ENCODE measurements at regions not wholly inside any gene's neighbourhood (a gene's known extent, or its start where the extent isn't known, plus 50 kb on each side); places are given as distances from the start of the nearest gene placed in this dataset.

DNA sequence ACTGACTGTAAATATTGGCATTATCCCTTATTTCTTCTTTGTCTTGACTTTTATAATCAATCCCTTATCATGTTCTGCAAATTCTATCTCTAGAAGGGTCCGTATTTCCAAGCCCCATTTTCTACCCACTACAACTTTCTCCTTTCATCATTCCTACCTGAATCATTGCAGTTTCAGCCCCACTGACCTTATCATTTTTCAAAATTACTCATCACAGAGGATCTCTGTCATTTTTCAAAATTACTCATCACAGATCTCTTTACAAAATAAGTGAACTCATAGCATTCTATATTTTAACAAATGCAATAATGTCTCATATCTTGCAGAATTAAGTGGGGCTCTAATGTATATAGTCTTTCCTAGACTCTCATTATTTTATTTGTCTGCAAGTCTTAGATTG, 256.9 kb upstream of the COX7C start:
- TF ChIP-seq, protein P1, sequence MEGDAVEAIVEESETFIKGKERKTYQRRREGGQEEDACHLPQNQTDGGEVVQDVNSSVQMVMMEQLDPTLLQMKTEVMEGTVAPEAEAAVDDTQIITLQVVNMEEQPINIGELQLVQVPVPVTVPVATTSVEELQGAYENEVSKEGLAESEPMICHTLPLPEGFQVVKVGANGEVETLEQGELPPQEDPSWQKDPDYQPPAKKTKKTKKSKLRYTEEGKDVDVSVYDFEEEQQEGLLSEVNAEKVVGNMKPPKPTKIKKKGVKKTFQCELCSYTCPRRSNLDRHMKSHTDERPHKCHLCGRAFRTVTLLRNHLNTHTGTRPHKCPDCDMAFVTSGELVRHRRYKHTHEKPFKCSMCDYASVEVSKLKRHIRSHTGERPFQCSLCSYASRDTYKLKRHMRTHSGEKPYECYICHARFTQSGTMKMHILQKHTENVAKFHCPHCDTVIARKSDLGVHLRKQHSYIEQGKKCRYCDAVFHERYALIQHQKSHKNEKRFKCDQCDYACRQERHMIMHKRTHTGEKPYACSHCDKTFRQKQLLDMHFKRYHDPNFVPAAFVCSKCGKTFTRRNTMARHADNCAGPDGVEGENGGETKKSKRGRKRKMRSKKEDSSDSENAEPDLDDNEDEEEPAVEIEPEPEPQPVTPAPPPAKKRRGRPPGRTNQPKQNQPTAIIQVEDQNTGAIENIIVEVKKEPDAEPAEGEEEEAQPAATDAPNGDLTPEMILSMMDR (IDR thresholded peaks at IDR 0.05; ENCODE audit: low read depth, low read length) = no peak
- TF ChIP-seq POLR2A (IDR thresholded peaks at IDR 0.05; ENCODE audit: extremely low read depth, insufficient read length) (no peak), MYC (IDR thresholded peaks at IDR 0.05; ENCODE audit: low read depth, low read length) (no peak)

All from NB4 (cell line).